Coronary artery (tissue), 2 donors: ENCODE measurements at regions not wholly inside any gene's neighbourhood (a gene's known extent, or its start where the extent isn't known, plus 50 kb on each side); places are given as distances from the start of the nearest gene placed in this dataset.
A peak's percentile ranks its signal among the peaks of the same experiment; 100 is the strongest.

Experiments used
- DNase-seq: peaks from one replicate; pipeline ENCODE4 v3.0.0-alpha.2; 2017; ENCODE audit warnings: low spot score
- H3K27ac ChIP-seq, 2 donors: fragments of 200-600 bp; sonication (generic); one replicate each; pipeline ENCODE4 v1.5.1; 2016 to 2019
- H3K4me3 ChIP-seq: fragments of 200-600 bp; sonication (generic); 2 replicates; pipeline ENCODE4 v1.5.1; 2016; ENCODE audit warnings: mild to moderate bottlenecking, moderate library complexity
- CTCF ChIP-seq: fragments of 200-600 bp; sonication (generic); IDR thresholded peaks from one replicate; pipeline ENCODE4 v1.5.1; 2019; ENCODE audit warnings: antibody characterized with exemption

- Histone ChIP-seq H3K4me3 (peak overlapping the region; percentile 70), H3K27ac (no peak overlapping the region)
- no peak for DNase-seq
- TF ChIP-seq CTCF = no peak
These were observed 150.2 kb upstream of the GSE1 start for GRCh38 chr16:85462714-85463611.

GRCh38 chr16:85463672-85464382 is 149.3 kb upstream of the GSE1 start:
- no peak for TF ChIP-seq CTCF
- no peak for DNase-seq
- H3K4me3 ChIP-seq = no peak overlapping the region
- no peak overlapping the region for H3K27ac ChIP-seq

GRCh38 chr16:85464383-85465305 is 148.5 kb upstream of the GSE1 start:
- Histone ChIP-seq H3K4me3 (no peak overlapping the region), H3K27ac (no peak overlapping the region)
- TF ChIP-seq CTCF = no peak
- no peak for DNase-seq

GRCh38 chr16:85465328-85466303 is 147.5 kb upstream of the GSE1 start:
- H3K27ac ChIP-seq = peak overlapping the region in 1 of 2 donors; percentile 47
- TF ChIP-seq CTCF = no peak
- H3K4me3 ChIP-seq = no peak overlapping the region
- DNase-seq = no peak

GRCh38 chr16:85466304-85466700 is 146.8 kb upstream of the GSE1 start:
- Histone ChIP-seq H3K4me3 (no peak overlapping the region), H3K27ac (peak overlapping the region in 1 of 2 donors; percentile 47)
- DNase-seq = no peak
- no peak for TF ChIP-seq CTCF

- TF ChIP-seq CTCF = no peak
- DNase-seq = no peak
- Histone ChIP-seq H3K27ac (no peak overlapping the region), H3K4me3 (no peak overlapping the region)
These were observed 146.1 kb upstream of the GSE1 start for GRCh38 chr16:85466989-85467388.
